SH-SY5Y (cell line): ENCODE measurements at regions not wholly inside any gene's neighbourhood (a gene's known extent, or its start where the extent isn't known, plus 50 kb on each side); places are given as distances from the start of the nearest gene placed in this dataset.

ENCODE experiments used
- GATA2 ChIP-seq: IDR thresholded peaks from 2 replicates; pipeline ENCODE4 v1.6.1; 2011; ENCODE audit warnings: mild to moderate bottlenecking, low read depth, low read length
- GATA3 ChIP-seq: IDR thresholded peaks from 2 replicates; pipeline ENCODE4 v1.6.1; 2011; ENCODE audit warnings: low read depth, mild to moderate bottlenecking, low read length, moderate library complexity

GRCh38 chr18:60508108-60508507 lies 135.5 kb upstream of the MC4R start:
- TF ChIP-seq GATA3: no peak
- no peak for TF ChIP-seq GATA2
